HG03432 (cell line): ENCODE measurements at regions not wholly inside any gene's neighbourhood (a gene's known extent, or its start where the extent isn't known, plus 50 kb on each side); places are given as distances from the start of the nearest gene placed in this dataset.
"Not testable (repeated sequence)": the region's sequence is repeated elsewhere in the genome, so short reads cannot be mapped to it uniquely, and the experiment has no call there.

Experiments used
- ATAC-seq: cut with Tn5 transposase; IDR thresholded peaks from one replicate; pipeline ENCODE4 v1.9.1; 2021; ENCODE audit warnings: mild to moderate bottlenecking, moderate library complexity; ENCODE audit not compliant: unreplicated experiment

DNA sequence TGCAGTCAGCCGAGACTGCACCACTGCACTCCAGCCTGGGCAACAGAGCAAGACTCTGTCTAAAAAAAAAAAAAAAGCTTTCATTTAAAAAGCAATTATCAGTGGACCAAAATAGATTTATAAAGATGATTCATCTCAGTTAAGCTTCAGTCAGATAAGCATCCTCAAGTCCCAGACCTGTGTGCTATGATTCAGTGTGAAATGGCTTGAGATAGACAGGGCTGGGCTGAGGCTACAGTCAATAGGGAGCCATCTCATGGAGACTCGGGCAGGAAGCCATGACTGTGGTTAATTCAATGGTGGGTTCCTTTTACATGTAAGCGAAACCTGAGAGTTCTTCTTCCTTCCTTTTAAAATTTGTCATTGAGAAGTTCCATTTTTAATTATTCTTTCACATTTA is 276.0 kb downstream of the TFAP2A start:
- no peak for ATAC-seq

DNA sequence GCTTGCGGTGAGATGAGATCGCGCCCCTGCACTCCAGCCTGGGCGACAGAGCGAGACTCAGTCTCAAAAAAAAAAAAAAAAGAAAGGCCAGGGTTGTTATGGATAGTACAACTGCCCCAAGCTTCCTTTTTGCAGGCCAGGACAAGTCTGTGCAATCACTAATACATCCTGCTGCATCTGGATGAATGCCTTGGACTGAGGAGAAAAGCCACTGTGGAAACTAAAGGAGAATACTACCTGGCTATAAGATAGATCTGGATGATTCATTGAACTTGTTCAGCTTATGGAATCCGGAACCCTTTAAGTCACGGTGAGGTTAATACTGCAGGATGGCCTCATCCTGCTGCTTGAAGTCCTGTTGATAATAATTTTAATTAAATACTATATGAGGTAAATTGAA is 278.2 kb downstream of the TFAP2A start:
- no peak for ATAC-seq

GRCh38 chr6:10134185-10134584 is 280.7 kb downstream of the TFAP2A start:
- not testable (repeated sequence) for ATAC-seq

DNA sequence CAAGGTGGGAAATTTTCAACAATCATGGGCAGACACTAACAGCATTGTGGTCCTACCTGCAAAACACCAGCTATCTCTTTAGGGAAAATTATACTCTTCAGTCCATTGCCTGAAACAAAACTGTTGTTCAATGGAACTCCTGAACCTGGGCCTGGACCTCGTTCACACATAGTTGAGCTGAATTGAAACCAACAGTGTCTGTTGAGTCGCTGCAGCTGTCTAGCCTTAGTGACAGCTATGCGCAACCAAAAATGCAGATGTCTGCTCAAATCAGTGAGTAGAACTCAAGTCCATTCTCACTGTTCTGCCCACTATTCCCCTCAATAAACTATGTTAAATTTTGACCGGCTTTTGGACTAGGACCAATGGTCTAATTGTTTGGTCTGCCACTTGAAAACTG is 286.2 kb downstream of the TFAP2A start:
- ATAC-seq: no peak

- no peak for ATAC-seq
These were observed 292.7 kb downstream of the TFAP2A start for GRCh38 chr6:10122164-10122563.

DNA sequence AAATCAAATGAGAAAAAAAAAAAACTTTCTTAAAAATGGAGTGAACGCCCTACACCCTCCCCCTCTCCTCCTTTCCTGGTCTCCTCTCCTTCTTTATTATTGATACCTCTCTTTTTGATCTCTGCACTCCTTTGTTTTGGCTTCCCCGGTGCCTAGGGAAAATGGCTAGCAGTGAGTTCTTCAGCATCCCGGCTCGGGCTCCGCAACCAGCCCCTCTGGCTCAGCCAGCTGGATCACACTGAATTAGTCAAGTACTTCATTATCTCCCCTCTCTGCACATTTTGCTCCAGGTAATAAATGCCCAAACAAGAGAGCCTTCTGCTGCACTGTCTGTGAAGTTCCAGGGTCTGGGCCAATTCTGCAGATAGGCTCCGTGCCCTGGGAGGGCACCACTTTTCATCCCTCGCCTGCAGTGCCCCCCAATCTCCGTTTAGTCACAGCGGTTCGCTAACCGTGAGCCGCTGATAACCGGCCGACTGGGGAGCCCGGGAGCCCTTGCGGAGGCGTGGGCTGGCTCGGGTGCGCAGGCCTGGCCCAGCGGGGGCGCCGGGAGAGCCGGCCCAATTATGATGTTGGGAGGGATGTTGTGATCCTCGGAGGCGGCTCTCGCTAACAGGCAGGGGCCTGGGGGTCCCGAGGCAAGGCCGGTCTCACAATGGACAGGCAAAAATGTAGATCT is 301.9 kb downstream of the TFAP2A start:
- no peak for ATAC-seq

- ATAC-seq: no peak
These were observed 302.9 kb downstream of the TFAP2A start for GRCh38 chr6:10111975-10112374.

DNA sequence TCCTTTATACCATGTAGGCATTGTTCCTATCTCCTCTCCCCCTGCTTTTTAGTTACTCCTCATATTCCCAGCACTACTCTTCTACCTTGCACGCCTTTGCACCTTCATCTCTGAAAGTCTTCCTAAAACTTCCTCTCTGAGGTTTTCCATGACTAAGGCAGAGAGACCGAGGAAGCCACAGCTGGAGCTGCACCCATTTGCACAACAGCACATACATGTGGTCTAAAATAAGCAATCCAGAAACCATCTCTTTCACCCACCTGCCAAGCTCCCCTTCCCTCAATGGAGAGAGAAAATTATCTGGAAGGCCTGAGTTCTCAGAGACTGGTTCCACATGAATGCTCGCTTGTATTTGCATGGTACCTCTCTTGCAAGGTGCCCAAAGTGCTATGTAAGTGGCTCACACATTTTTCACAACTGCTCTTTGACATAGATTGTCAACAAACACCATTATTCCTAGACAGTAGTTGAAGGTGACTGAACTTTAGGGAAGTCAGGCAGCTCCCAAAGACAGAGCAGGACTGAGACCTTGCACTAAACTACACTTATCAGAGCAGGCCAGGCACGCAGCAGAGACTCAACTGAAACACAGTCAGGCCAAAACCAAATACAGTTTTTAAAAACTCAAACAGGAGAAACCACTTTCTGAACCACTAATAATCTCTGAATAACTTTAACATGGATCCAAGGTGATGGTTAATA is 313.2 kb downstream of the TFAP2A start:
- ATAC-seq: no peak

DNA sequence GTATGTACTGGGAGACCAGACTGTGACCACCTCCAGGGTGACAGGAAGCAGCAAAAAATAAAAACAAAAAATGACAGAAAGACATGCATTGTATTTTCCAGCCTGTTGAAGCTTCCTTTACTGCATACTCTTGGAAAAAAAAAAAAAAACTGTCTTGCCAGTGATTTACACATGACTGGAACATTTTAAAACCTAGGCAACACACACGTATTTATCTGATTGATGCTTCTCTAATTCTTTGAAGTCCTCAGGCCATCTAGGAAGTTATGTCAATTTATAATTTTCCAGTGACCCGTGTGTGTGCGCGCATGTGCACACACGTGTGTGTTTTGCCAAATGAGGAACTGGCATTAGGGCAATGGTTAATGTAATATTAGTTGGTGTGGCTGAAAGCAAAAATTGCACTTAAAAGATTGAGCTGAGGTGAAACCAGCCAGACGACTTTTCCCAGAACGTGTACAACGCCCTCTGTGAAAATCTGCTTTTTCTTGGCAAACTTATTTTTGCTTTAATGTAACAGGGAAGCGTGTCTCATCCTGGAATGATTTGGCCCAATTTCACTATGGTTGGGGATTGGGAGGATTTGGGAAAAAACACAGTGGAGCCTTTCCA is 315.2 kb downstream of the TFAP2A start:
- ATAC-seq: no peak

DNA sequence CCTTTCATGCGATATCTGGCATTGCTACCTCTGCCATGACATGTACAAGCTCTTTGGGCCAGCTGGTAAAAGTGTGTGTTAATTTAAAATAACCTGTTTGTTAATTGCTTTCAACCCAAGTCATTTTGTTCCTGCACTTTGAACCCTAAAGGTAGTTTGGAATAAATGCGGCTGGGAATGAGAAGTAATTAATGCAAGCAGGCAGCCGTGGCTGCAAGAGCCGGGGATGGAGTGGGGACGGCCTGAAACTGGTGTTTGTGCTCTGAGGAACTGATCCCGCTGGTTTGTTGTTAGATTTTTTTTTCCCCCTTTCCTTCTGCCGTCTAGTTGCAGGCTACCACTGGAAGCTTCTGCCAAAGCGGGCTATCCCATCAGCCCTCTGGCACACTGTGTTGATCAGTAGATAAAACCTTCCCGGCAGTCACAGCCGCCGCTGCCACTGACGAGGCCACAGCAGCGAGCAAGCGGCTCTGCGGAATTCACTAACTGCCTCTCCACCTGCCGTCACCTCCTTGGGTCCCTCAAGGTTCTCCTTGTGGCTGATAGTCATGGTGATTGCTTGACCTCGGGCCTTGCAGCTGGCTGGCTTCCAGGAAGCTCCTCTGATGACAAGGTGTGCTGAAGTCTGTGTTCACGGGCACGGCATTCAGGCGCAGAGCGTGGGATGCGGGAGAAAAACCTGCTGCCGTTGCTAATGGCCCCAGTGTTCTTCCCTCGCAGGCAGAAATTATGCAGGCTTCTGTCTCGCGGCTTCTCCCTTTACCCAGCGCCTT is 315.9 kb downstream of the TFAP2A start:
- ATAC-seq: no peak

DNA sequence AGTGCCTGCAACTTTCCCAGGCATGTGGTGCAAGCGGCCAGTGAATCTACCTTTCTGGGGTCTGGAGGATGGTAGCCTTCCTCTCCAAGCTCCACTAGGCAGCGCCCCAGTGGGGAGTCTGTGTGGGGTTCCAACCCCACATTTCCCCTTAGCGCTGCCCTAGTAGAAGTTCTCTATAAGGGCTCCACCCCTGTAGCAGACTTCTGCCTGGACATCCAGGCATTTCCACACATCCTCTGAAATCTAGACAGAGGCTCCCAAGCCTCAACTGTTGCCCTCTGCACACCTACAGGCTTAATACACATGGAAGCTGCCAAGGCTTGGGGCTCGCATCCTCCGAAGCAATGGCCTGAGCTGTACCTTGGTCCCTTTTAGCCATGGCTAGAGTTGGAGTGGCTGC is 321.6 kb downstream of the TFAP2A start:
- ATAC-seq: no peak

GRCh38 chr6:10084111-10084986 is 330.5 kb downstream of the TFAP2A start:
- ATAC-seq: no peak

DNA sequence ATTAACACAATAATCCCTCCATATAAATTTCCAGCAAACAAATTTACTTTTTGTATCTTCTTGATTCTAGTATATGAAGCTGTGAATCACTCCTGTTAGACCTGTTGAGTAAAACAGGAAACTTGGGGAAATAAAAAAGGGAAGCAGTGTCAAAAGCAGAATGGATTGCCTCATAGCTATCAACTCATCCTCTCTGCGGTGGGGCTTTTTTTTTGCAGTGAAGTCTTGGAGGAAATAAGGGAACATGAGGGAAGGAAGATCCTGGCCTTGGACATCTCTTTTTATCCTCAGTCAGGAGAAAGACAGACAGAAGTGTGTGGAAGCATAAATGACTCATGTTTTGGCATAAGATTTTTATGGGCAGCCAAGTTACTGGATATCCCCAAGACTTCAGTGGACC is 332.5 kb downstream of the TFAP2A start:
- ATAC-seq: no peak

DNA sequence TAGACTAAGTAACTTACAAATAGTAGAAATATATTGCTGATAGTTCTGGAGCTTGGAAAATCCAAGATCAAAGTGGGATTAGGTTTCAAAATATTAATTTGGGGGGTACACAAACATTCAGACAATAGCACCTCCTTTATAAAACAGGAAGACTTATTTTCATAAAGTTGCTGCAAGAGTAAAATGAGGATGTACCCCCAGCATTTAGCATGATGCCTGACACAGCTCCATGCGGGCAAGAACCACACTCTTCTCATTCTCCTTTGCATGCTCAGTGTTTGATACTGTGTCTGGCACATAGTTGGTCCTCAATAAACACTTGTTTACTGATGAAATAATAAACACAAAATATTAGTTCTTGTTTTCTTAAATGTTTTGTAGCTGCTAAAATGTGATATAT is 332.9 kb downstream of the TFAP2A start:
- no peak for ATAC-seq

- no peak for ATAC-seq
These were observed 333.8 kb downstream of the TFAP2A start for GRCh38 chr6:10081075-10081474.

GRCh38 chr6:10080561-10080960 is 334.3 kb downstream of the TFAP2A start:
- no peak for ATAC-seq

GRCh38 chr6:10078581-10078980 is 336.3 kb downstream of the TFAP2A start:
- ATAC-seq: no peak

DNA sequence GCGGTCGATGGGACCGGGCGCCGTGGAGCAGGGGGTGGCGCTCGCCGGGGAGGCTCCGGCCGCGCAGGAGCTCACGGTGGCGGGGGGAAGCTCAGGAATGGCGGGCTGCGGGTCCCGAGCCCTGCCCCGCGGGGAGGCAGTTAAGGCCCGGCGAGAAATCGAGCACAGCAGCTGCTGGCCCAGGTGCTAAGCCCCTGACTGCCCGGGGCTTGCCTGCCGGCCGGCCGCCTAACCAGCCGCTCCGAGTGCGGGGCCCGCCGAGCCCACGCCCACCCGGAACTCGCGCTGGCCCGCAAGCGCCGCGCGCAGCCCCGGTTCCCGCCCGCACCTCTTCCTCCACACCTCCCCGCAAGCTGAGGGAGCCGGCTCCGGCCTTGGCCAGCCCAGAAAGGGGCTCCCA is 340.1 kb downstream of the TFAP2A start:
- ATAC-seq: not testable (repeated sequence)

DNA sequence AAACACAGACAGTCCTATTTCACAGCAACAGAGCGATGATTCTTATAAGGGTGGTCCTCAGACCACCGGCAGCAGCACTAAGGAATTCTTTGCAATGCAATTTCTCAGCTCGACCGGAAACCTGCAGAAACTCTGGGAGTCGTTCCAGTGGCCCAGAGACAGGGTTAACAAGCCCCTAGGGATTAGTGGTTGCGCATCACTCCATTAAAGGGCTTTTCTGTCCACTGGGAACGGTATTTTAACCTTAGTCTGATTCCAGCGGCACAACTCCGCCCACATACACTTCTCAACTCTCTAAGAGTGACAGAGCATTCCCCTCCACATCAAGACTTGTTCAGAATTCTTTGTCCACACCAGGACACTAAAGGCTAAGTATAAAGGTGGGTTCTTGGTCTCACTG is 341.5 kb downstream of the TFAP2A start:
- no peak for ATAC-seq

DNA sequence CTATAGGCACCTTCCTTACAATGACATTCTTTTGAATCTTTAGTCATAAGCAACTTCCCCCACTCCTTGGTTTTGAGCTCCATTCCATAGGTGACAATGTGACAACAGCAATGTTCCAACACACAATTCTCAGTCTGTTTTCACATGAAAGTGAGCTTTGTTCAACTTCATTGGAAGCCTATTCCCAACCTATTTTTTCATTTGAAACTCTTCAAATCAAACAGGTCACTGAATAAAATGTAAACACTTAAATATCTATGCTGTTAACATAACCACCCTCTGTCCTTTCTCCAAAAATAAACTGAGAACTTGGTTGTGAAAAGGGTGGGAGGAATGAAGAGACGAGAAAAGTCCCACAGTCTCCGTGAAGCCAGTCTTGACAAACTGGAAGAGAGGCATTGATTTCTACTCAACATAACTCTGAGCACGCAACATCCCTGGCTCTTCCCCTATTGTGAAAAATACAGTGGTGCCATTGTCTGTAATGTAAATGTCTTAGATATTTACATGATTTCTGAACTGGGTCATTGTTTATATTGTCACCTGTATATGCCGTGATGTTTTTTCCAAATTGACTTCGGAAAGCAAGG is 343.1 kb downstream of the TFAP2A start:
- ATAC-seq: no peak
